ENCODE measurements at regions not wholly inside any gene's neighbourhood (a gene's known extent, or its start where the extent isn't known, plus 50 kb on each side); places are given as distances from the start of the nearest gene placed in this dataset.

DNA sequence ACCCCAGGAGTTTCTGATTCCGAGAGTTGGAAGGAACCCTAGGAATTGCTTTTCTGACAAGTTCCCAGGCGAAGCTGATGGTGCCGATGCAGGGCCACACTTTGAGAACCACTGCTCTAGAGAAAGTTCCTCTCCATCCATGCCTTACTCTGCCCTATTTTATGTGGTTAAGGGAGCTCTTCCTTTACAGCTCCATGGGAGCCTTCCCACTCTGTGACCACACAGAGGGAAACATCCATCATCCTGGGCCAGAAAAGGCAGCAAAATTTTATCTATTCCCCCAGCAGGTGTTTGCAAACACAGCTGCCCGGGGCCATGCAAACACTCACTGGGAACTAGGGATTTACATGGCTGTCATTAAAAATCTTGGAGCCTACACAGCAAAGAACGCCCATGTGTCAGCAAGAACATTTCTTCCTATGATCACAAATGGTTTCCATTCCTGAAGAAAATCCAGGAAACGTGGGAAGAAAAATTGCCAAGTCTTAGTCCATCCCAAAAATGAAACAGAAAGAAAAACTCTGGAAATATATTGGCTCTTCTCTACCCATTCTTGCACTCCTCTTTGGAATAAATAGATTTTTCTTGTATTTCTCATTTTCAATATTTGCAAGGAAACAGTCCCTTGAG, 252.7 kb downstream of the PMP22 start:
- no peak for TF ChIP-seq CTCF (IDR thresholded peaks at IDR 0.05; ENCODE audit: insufficient read depth, low read length, poor library complexity, severe bottlenecking)
- Histone ChIP-seq H3K27me3 (replicated peaks; ENCODE audit: control insufficient read depth, insufficient read depth, low read length) (no peaks in the 10 kb centered on the region), H3K36me3 (ENCODE audit: control insufficient read depth, insufficient read depth, low read length) (no peaks in the 10 kb centered on the region), H3K4me3 (replicated peaks; ENCODE audit: low read depth, low read length) (no peak overlapping the region)
- DNase-seq (ENCODE audit: extremely low read depth, insufficient read length): no peak

- H3K4me3 ChIP-seq (replicated peaks; ENCODE audit: low read depth, low read length): no peak overlapping the region
- H3K36me3 ChIP-seq (ENCODE audit: control insufficient read depth, insufficient read depth, low read length): no peaks in the 10 kb centered on the region
- no peak for TF ChIP-seq CTCF (IDR thresholded peaks at IDR 0.05; ENCODE audit: insufficient read depth, low read length, poor library complexity, severe bottlenecking)
- H3K27me3 ChIP-seq (replicated peaks; ENCODE audit: control insufficient read depth, insufficient read depth, low read length): no peaks in the 10 kb centered on the region
- DNase-seq (ENCODE audit: extremely low read depth, insufficient read length): no peak
Measured at GRCh38 chr17:15009087-15009486, 256.0 kb downstream of the PMP22 start.

DNA sequence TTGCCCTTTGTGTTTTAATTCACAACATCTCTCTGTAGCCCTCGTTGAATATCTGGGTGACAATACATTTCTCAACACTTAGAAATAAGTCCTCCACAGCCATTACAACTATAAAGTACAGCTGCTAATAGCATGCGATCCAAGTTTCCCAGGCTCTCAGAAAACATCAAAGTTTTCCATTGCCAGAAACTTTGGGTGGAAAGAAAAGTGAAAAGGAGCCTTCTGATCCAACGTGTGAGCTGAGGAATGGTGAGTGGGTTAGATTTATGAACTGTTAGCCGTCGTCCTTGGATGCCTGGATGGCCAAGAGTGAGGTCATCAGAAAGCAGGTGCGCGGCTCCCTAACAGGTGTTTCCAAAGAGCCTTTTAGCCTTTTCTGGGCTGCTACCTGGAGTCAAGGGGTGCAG, 258.0 kb downstream of the PMP22 start:
- no peak for TF ChIP-seq CTCF (IDR thresholded peaks at IDR 0.05; ENCODE audit: insufficient read depth, low read length, poor library complexity, severe bottlenecking)
- no peaks in the 10 kb centered on the region for H3K36me3 ChIP-seq (ENCODE audit: control insufficient read depth, insufficient read depth, low read length)
- DNase-seq (ENCODE audit: extremely low read depth, insufficient read length): no peak
- H3K27me3 ChIP-seq (replicated peaks; ENCODE audit: control insufficient read depth, insufficient read depth, low read length): no peaks in the 10 kb centered on the region
- H3K4me3 ChIP-seq (replicated peaks; ENCODE audit: low read depth, low read length): no peak overlapping the region

- no peak for DNase-seq (ENCODE audit: extremely low read depth, insufficient read length)
- Histone ChIP-seq H3K36me3 (ENCODE audit: control insufficient read depth, insufficient read depth, low read length) (no peaks in the 10 kb centered on the region), H3K4me3 (replicated peaks; ENCODE audit: low read depth, low read length) (no peak overlapping the region), H3K27me3 (replicated peaks; ENCODE audit: control insufficient read depth, insufficient read depth, low read length) (no peaks in the 10 kb centered on the region)
- TF ChIP-seq CTCF (IDR thresholded peaks at IDR 0.05; ENCODE audit: insufficient read depth, low read length, poor library complexity, severe bottlenecking): no peak
Measured at GRCh38 chr17:15006421-15007128, 258.6 kb downstream of the PMP22 start.

DNA sequence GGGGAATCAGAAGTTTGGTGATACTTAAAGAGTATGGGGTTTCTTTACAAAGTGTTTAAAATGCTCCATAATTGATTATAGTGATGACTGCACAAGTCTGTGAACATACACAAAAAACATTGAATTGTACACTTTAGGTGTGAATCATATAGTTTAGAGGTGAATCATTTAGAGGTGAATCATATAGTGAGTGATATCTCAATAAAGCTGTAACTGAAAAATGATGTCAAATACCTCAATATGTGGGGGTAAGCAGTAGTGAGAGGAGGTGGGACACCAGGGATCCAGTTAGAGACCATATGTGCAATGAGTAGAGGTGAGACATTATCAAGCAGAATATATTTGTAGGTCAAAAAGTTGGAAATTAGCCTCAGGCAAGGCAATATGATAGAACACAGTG, 264.5 kb downstream of the PMP22 start:
- Histone ChIP-seq H3K36me3 (ENCODE audit: control insufficient read depth, insufficient read depth, low read length) (no peaks in the 10 kb centered on the region), H3K27me3 (replicated peaks; ENCODE audit: control insufficient read depth, insufficient read depth, low read length) (no peaks in the 10 kb centered on the region), H3K4me3 (replicated peaks; ENCODE audit: low read depth, low read length) (no peak overlapping the region)
- TF ChIP-seq CTCF (IDR thresholded peaks at IDR 0.05; ENCODE audit: insufficient read depth, low read length, poor library complexity, severe bottlenecking): no peak
- no peak for DNase-seq (ENCODE audit: extremely low read depth, insufficient read length)
